ENCODE measurements at regions not wholly inside any gene's neighbourhood (a gene's known extent, or its start where the extent isn't known, plus 50 kb on each side); places are given as distances from the start of the nearest gene placed in this dataset.

DNA sequence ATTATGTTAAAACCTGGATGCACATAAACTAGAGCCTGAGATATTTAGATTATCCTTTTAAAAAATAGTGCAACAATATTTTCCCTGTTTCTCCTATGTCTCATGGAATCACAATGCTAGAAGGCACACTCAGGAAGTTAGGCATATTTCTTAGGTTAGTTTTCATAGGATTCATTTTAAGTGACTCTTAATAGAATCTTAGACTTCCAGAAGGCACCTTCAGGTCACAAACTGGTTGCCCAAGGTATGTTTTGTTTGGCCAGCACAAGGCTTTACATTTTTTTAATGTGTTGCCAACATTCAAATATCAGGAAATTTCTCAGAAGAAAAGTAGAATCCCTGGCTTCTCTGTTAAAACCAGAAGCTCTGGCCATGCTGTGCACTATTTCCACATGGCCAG, 129.3 kb downstream of the LNPK start:
- no peaks in the 10 kb centered on the region for H3K36me3 ChIP-seq (ENCODE audit: control insufficient read depth in 4 of 4, insufficient read depth in 3 of 4, low read depth in 1 of 4, low read length in 3 of 4)
- TF ChIP-seq, protein P1, sequence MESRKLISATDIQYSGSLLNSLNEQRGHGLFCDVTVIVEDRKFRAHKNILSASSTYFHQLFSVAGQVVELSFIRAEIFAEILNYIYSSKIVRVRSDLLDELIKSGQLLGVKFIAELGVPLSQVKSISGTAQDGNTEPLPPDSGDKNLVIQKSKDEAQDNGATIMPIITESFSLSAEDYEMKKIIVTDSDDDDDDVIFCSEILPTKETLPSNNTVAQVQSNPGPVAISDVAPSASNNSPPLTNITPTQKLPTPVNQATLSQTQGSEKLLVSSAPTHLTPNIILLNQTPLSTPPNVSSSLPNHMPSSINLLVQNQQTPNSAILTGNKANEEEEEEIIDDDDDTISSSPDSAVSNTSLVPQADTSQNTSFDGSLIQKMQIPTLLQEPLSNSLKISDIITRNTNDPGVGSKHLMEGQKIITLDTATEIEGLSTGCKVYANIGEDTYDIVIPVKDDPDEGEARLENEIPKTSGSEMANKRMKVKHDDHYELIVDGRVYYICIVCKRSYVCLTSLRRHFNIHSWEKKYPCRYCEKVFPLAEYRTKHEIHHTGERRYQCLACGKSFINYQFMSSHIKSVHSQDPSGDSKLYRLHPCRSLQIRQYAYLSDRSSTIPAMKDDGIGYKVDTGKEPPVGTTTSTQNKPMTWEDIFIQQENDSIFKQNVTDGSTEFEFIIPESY (IDR thresholded peaks at IDR 0.05): no peak
- TF ChIP-seq FOXA1 (IDR thresholded peaks at IDR 0.05) (no peak), YY1 (IDR thresholded peaks at IDR 0.05) (no peak), SP1 (IDR thresholded peaks at IDR 0.05) (no peak), HNF4A (conservative IDR thresholded peaks at IDR 0.05) (no peak), TAF1 (conservative IDR thresholded peaks at IDR 0.05) (no peak), HNF4G (IDR thresholded peaks at IDR 0.05) (no peak), EGR1 (IDR thresholded peaks at IDR 0.05; ENCODE audit: low read depth in 2 of 2) (no peak), FOXA2 (IDR thresholded peaks at IDR 0.05) (no peak), RXRA (IDR thresholded peaks at IDR 0.05) (no peak)
- TF ChIP-seq, protein P2, sequence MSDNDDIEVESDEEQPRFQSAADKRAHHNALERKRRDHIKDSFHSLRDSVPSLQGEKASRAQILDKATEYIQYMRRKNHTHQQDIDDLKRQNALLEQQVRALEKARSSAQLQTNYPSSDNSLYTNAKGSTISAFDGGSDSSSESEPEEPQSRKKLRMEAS (IDR thresholded peaks at IDR 0.05): no peak
- TF ChIP-seq, protein P3, sequence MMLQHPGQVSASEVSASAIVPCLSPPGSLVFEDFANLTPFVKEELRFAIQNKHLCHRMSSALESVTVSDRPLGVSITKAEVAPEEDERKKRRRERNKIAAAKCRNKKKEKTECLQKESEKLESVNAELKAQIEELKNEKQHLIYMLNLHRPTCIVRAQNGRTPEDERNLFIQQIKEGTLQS (IDR thresholded peaks at IDR 0.05): no peak
- TF ChIP-seq, protein P4, sequence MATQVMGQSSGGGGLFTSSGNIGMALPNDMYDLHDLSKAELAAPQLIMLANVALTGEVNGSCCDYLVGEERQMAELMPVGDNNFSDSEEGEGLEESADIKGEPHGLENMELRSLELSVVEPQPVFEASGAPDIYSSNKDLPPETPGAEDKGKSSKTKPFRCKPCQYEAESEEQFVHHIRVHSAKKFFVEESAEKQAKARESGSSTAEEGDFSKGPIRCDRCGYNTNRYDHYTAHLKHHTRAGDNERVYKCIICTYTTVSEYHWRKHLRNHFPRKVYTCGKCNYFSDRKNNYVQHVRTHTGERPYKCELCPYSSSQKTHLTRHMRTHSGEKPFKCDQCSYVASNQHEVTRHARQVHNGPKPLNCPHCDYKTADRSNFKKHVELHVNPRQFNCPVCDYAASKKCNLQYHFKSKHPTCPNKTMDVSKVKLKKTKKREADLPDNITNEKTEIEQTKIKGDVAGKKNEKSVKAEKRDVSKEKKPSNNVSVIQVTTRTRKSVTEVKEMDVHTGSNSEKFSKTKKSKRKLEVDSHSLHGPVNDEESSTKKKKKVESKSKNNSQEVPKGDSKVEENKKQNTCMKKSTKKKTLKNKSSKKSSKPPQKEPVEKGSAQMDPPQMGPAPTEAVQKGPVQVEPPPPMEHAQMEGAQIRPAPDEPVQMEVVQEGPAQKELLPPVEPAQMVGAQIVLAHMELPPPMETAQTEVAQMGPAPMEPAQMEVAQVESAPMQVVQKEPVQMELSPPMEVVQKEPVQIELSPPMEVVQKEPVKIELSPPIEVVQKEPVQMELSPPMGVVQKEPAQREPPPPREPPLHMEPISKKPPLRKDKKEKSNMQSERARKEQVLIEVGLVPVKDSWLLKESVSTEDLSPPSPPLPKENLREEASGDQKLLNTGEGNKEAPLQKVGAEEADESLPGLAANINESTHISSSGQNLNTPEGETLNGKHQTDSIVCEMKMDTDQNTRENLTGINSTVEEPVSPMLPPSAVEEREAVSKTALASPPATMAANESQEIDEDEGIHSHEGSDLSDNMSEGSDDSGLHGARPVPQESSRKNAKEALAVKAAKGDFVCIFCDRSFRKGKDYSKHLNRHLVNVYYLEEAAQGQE (IDR thresholded peaks at IDR 0.05): no peak
- H3K4me1 ChIP-seq (ENCODE audit: control insufficient read depth in 4 of 4, insufficient read depth in 4 of 4, low read length in 3 of 4): no peaks in the 10 kb centered on the region
- no peak overlapping the region for H3K9ac ChIP-seq (ENCODE audit: low read depth in 1 of 2, low read length in 2 of 2)
- H3K9me3 ChIP-seq (ENCODE audit: control insufficient read depth in 4 of 4, low read length in 3 of 4): no peaks in the 10 kb centered on the region
- DNase-seq (ENCODE audit: low spot score): no peak
- H3K27ac ChIP-seq (ENCODE audit: low read depth in 1 of 2, low read length in 2 of 2): no peak overlapping the region
- peaks cover 0 to 2% (median 0%) of the 10 kb centered on the region in 4 donors for H3K27me3 ChIP-seq (ENCODE audit: control insufficient read depth in 4 of 4, insufficient read depth in 4 of 4, low read length in 3 of 4)
- H3K4me3 ChIP-seq (ENCODE audit: low read depth in 1 of 3, low read length in 3 of 3): no peak overlapping the region

DNA sequence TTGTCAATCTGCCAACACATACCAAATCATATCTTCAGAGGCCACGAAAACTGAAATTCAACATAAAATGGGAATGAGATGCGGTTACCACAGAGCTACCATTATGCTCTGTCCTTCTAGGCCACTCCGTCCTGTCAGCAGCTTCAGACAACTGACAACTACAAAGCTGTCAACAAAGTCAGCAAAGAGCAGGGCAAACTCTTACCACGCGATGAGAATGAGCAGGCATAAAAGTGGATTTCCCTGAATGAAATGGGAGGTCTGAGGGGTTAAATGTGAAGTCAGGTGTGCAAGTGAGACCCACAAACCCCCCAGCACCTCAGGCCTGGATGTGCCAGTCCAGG, 130.1 kb downstream of the LNPK start:
- H3K27me3 ChIP-seq (ENCODE audit: control insufficient read depth in 4 of 4, insufficient read depth in 4 of 4, low read length in 3 of 4): peaks cover 0 to 2% (median 0%) of the 10 kb centered on the region in 4 donors
- no peaks in the 10 kb centered on the region for H3K36me3 ChIP-seq (ENCODE audit: control insufficient read depth in 4 of 4, insufficient read depth in 3 of 4, low read depth in 1 of 4, low read length in 3 of 4)
- no peak overlapping the region for H3K27ac ChIP-seq (ENCODE audit: low read depth in 1 of 2, low read length in 2 of 2)
- H3K4me1 ChIP-seq (ENCODE audit: control insufficient read depth in 4 of 4, insufficient read depth in 4 of 4, low read length in 3 of 4): no peaks in the 10 kb centered on the region
- no peak overlapping the region for H3K4me3 ChIP-seq (ENCODE audit: low read depth in 1 of 3, low read length in 3 of 3)
- 84% methylated on average over 5 of the region's 5 CpGs for WGBS
- no peak overlapping the region for H3K9ac ChIP-seq (ENCODE audit: low read depth in 1 of 2, low read length in 2 of 2)
- no peaks in the 10 kb centered on the region for H3K9me3 ChIP-seq (ENCODE audit: control insufficient read depth in 4 of 4, low read length in 3 of 4)
- DNase-seq (ENCODE audit: low spot score): no peak
- TF ChIP-seq, protein P5, sequence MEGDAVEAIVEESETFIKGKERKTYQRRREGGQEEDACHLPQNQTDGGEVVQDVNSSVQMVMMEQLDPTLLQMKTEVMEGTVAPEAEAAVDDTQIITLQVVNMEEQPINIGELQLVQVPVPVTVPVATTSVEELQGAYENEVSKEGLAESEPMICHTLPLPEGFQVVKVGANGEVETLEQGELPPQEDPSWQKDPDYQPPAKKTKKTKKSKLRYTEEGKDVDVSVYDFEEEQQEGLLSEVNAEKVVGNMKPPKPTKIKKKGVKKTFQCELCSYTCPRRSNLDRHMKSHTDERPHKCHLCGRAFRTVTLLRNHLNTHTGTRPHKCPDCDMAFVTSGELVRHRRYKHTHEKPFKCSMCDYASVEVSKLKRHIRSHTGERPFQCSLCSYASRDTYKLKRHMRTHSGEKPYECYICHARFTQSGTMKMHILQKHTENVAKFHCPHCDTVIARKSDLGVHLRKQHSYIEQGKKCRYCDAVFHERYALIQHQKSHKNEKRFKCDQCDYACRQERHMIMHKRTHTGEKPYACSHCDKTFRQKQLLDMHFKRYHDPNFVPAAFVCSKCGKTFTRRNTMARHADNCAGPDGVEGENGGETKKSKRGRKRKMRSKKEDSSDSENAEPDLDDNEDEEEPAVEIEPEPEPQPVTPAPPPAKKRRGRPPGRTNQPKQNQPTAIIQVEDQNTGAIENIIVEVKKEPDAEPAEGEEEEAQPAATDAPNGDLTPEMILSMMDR (IDR thresholded peaks at IDR 0.05; ENCODE audit: low read depth, low read length, missing input control): no peak
- TF ChIP-seq RXRA (IDR thresholded peaks at IDR 0.05): no peak
- no peak for TF ChIP-seq JUND (IDR thresholded peaks at IDR 0.05)
- TF ChIP-seq YY1 (IDR thresholded peaks at IDR 0.05): no peak
- no peak for TF ChIP-seq RAD21 (IDR thresholded peaks at IDR 0.05)
- TF ChIP-seq HNF4A (conservative IDR thresholded peaks at IDR 0.05): no peak
- TF ChIP-seq SP1 (IDR thresholded peaks at IDR 0.05): no peak
- no peak for TF ChIP-seq EGR1 (IDR thresholded peaks at IDR 0.05; ENCODE audit: low read depth in 2 of 2)
- TF ChIP-seq, protein P3 (IDR thresholded peaks at IDR 0.05): no peak
- TF ChIP-seq GABPA (IDR thresholded peaks at IDR 0.05 in 1 of 2, conservative IDR thresholded peaks at IDR 0.05 in 1 of 2): no peak
- TF ChIP-seq HNF4G (IDR thresholded peaks at IDR 0.05): no peak
- no peak for TF ChIP-seq TAF1 (conservative IDR thresholded peaks at IDR 0.05)
- no peak for TF ChIP-seq NR2F2 (IDR thresholded peaks at IDR 0.05)
- no peak for TF ChIP-seq FOXA2 (IDR thresholded peaks at IDR 0.05)
- TF ChIP-seq, protein P2 (IDR thresholded peaks at IDR 0.05): no peak
- TF ChIP-seq, protein P4 (IDR thresholded peaks at IDR 0.05): no peak
- TF ChIP-seq FOXA1 (IDR thresholded peaks at IDR 0.05): no peak
